ENCODE measurements at regions not wholly inside any gene's neighbourhood (a gene's known extent, or its start where the extent isn't known, plus 50 kb on each side); places are given as distances from the start of the nearest gene placed in this dataset.

GRCh38 chr1:67482733-67483482 lies 52.7 kb upstream of the SERBP1 start:
- no peaks in the 10 kb centered on the region for H3K27me3 ChIP-seq
- H3K36me3 ChIP-seq, result no peaks in the 10 kb centered on the region
- intact Hi-C loops (cut with DNase I), result no loop called here
- no peak overlapping the region for H3K27ac ChIP-seq
- no peaks in the 10 kb centered on the region for H3K9me3 ChIP-seq
- DNase-seq, result no peak
- TF ChIP-seq POLR2AphosphoS5 (IDR thresholded peaks at IDR 0.05) (no peak), EP300 (IDR thresholded peaks at IDR 0.05) (no peak), POLR2A (IDR thresholded peaks at IDR 0.05) (no peak)
- H3K4me3 ChIP-seq, result no peak overlapping the region
- 89 to 90% methylated on average over 7 of the region's 7 CpGs for WGBS, 2 donors
- H3K4me1 ChIP-seq, result peaks cover 0 to 8% (median 8%) of the 10 kb centered on the region in 4 donors

- intact Hi-C loops (cut with DNase I), result no loop called here
- peaks cover 0 to 1% (median under 1%) of the 10 kb centered on the region in 4 donors for H3K4me1 ChIP-seq
- WGBS, 2 donors, result 53 to 55% methylated on average over 2 of the region's 2 CpGs
- no peak overlapping the region for H3K27ac ChIP-seq
- H3K9me3 ChIP-seq, result no peaks in the 10 kb centered on the region
- DNase-seq, result no peak
- TF ChIP-seq, protein P1, sequence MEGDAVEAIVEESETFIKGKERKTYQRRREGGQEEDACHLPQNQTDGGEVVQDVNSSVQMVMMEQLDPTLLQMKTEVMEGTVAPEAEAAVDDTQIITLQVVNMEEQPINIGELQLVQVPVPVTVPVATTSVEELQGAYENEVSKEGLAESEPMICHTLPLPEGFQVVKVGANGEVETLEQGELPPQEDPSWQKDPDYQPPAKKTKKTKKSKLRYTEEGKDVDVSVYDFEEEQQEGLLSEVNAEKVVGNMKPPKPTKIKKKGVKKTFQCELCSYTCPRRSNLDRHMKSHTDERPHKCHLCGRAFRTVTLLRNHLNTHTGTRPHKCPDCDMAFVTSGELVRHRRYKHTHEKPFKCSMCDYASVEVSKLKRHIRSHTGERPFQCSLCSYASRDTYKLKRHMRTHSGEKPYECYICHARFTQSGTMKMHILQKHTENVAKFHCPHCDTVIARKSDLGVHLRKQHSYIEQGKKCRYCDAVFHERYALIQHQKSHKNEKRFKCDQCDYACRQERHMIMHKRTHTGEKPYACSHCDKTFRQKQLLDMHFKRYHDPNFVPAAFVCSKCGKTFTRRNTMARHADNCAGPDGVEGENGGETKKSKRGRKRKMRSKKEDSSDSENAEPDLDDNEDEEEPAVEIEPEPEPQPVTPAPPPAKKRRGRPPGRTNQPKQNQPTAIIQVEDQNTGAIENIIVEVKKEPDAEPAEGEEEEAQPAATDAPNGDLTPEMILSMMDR (IDR thresholded peaks at IDR 0.05), result no peak
- TF ChIP-seq POLR2A (IDR thresholded peaks at IDR 0.05), result no peak
- no peak for TF ChIP-seq EP300 (IDR thresholded peaks at IDR 0.05)
- no peak for TF ChIP-seq POLR2AphosphoS5 (IDR thresholded peaks at IDR 0.05)
- H3K36me3 ChIP-seq, result no peaks in the 10 kb centered on the region
- H3K27me3 ChIP-seq, result no peaks in the 10 kb centered on the region
- no peak overlapping the region for H3K4me3 ChIP-seq
Observed at GRCh38 chr1:67484492-67484891, 54.3 kb upstream of the SERBP1 start.

DNA sequence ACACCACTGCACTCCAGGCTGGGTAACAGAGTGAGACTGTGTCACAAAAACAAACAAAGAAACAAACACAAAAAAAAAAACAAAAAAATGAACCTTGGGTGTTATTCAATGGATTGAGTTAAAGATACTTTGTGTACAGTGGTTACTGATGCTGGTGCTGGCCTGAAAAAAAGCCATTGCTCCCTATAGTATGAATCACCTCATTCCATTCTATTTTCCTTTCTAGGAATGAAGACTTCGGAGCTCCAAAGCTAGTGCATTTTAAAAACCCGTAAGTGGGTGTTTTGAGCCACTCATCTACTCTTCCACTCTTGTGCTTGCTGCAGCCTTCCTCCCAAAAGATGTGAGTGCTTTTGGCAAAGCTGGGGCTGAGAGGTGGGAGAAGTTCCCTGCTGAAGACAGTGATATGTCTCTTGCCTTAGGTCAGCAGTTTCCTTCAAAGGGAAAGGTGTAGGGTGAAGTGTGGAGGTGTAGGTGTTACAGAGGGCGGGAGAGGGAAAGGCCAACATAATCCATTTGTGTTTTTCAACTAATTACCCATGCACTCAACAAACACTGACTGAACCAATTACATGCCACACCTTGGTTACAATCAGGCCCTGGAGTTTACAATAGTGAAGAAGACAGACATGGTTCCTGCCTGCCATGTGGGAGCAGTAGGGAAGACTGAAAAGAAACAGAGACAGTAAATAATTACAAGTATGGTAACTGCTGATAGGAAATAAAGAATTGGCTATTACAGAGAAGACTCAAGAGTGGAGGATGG lies 55.0 kb upstream of the SERBP1 start:
- H3K4me1 ChIP-seq, result no peaks in the 10 kb centered on the region
- H3K4me3 ChIP-seq, result no peak overlapping the region
- intact Hi-C loops (cut with DNase I), result no loop called here
- WGBS, 2 donors, result 69 to 85% methylated on average over 3 of the region's 3 CpGs
- H3K27me3 ChIP-seq, result no peaks in the 10 kb centered on the region
- H3K36me3 ChIP-seq, result no peaks in the 10 kb centered on the region
- no peak overlapping the region for H3K27ac ChIP-seq
- no peak for DNase-seq
- no peak for TF ChIP-seq EP300 (IDR thresholded peaks at IDR 0.05)
- no peak for TF ChIP-seq POLR2AphosphoS5 (IDR thresholded peaks at IDR 0.05)
- TF ChIP-seq, protein P1 (IDR thresholded peaks at IDR 0.05), result no peak
- TF ChIP-seq POLR2A (IDR thresholded peaks at IDR 0.05), result no peak
- H3K9me3 ChIP-seq, result no peaks in the 10 kb centered on the region

DNA sequence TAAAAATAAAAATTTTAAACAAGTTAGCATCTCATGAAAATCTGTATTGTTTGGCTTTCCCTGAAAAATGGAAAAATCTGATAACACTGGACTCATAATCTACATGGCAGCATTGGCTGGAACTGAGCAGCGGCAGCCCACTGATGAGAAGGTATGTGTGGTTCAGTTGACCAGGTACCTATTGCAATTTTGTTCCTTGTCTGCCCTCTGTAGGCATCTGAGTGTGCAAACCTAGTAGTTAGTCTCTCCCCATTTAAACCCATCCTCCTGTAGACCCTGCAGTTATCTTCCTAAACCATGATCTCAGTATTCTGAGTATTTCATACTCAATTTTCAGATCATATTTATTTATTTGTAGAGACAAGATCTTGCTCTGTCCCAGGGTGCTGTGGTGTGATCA lies 59.4 kb upstream of the SERBP1 start:
- no peaks in the 10 kb centered on the region for H3K36me3 ChIP-seq
- no peak overlapping the region for H3K4me3 ChIP-seq
- H3K9me3 ChIP-seq, result no peaks in the 10 kb centered on the region
- intact Hi-C loops (cut with DNase I), result no loop called here
- WGBS, 2 donors, result 46 to 82% methylated on average over 1 of the region's 1 CpG
- no peak overlapping the region for H3K27ac ChIP-seq
- no peaks in the 10 kb centered on the region for H3K27me3 ChIP-seq
- TF ChIP-seq, protein P1 (IDR thresholded peaks at IDR 0.05), result no peak
- no peak for TF ChIP-seq POLR2A (IDR thresholded peaks at IDR 0.05)
- no peak for TF ChIP-seq EP300 (IDR thresholded peaks at IDR 0.05)
- TF ChIP-seq POLR2AphosphoS5 (IDR thresholded peaks at IDR 0.05), result no peak
- DNase-seq, result no peak
- no peaks in the 10 kb centered on the region for H3K4me1 ChIP-seq

GRCh38 chr1:67491280-67491679 lies 61.1 kb upstream of the SERBP1 start:
- no peak for DNase-seq
- Histone ChIP-seq H3K36me3 (no peaks in the 10 kb centered on the region), H3K4me3 (no peak overlapping the region), H3K27ac (no peak overlapping the region), H3K4me1 (no peaks in the 10 kb centered on the region), H3K9me3 (no peaks in the 10 kb centered on the region), H3K27me3 (no peaks in the 10 kb centered on the region)
- WGBS, 2 donors, result 90 to 91% methylated on average over 3 of the region's 3 CpGs
- no peak for TF ChIP-seq POLR2A (IDR thresholded peaks at IDR 0.05)
- TF ChIP-seq, protein P1 (IDR thresholded peaks at IDR 0.05), result no peak
- TF ChIP-seq POLR2AphosphoS5 (IDR thresholded peaks at IDR 0.05), result no peak
- no peak for TF ChIP-seq EP300 (IDR thresholded peaks at IDR 0.05)
- intact Hi-C loops (cut with DNase I), result no loop called here

Data from sigmoid colon (tissue), 6 donors.